ENCODE measurements at regions not wholly inside any gene's neighbourhood (a gene's known extent, or its start where the extent isn't known, plus 50 kb on each side); places are given as distances from the start of the nearest gene placed in this dataset.
A peak's percentile ranks its signal among the peaks of the same experiment; 100 is the strongest.

- TF ChIP-seq CTCF (IDR thresholded peaks at IDR 0.05) = no peak
- Histone ChIP-seq H3K9me3 (no peaks in the 10 kb centered on the region), H3K4me3 (no peak overlapping the region), H3K27me3 (replicated peaks; ENCODE audit: insufficient read depth) (no peaks in the 10 kb centered on the region), H3K27ac (no peak overlapping the region), H3K4me1 (ENCODE audit: control insufficient read depth in 1 of 2, low read depth in 2 of 2) (no peaks in the 10 kb centered on the region), H3K36me3 (no peaks in the 10 kb centered on the region)
- ATAC-seq (ENCODE audit: insufficient number of reproducible peaks, low FRiP score, low read depth) (no peak), DNase-seq (ENCODE audit: low spot score) (no peak)
Observed at GRCh38 chr12:97951717-97952116, 489.1 kb downstream of the RMST start.

GRCh38 chr12:97957109-97957508 is 494.5 kb downstream of the RMST start:
- ATAC-seq (ENCODE audit: insufficient number of reproducible peaks, low FRiP score, low read depth) (no peak), DNase-seq (ENCODE audit: low spot score) (no peak)
- no peak overlapping the region for H3K4me3 ChIP-seq
- H3K27me3 ChIP-seq (replicated peaks; ENCODE audit: insufficient read depth) = no peaks in the 10 kb centered on the region
- no peaks in the 10 kb centered on the region for H3K9me3 ChIP-seq
- no peak overlapping the region for H3K27ac ChIP-seq
- H3K4me1 ChIP-seq (ENCODE audit: control insufficient read depth in 1 of 2, low read depth in 2 of 2) = no peaks in the 10 kb centered on the region
- TF ChIP-seq CTCF (IDR thresholded peaks at IDR 0.05) = no peak
- no peaks in the 10 kb centered on the region for H3K36me3 ChIP-seq

GRCh38 chr12:97960225-97960624 is 497.6 kb downstream of the RMST start:
- ATAC-seq (ENCODE audit: insufficient number of reproducible peaks, low FRiP score, low read depth) = no peak

GRCh38 chr12:97960741-97961608 is 498.4 kb downstream of the RMST start:
- no peak overlapping the region for H3K4me3 ChIP-seq
- no peaks in the 10 kb centered on the region for H3K4me1 ChIP-seq (ENCODE audit: control insufficient read depth in 1 of 2, low read depth in 2 of 2)
- peak; percentile 38 for TF ChIP-seq CTCF (IDR thresholded peaks at IDR 0.05)
- no peaks in the 10 kb centered on the region for H3K36me3 ChIP-seq
- no peak overlapping the region for H3K27ac ChIP-seq
- ATAC-seq (ENCODE audit: insufficient number of reproducible peaks, low FRiP score, low read depth) (no peak), DNase-seq (ENCODE audit: low spot score) (no peak)
- H3K9me3 ChIP-seq = no peaks in the 10 kb centered on the region
- no peaks in the 10 kb centered on the region for H3K27me3 ChIP-seq (replicated peaks; ENCODE audit: insufficient read depth)

More at GRCh38 chr12:97960225-97960624, 497.6 kb downstream of the RMST start:
- no peak for TF ChIP-seq CTCF (IDR thresholded peaks at IDR 0.05)
- Histone ChIP-seq H3K9me3 (no peaks in the 10 kb centered on the region), H3K4me3 (no peak overlapping the region), H3K4me1 (ENCODE audit: control insufficient read depth in 1 of 2, low read depth in 2 of 2) (no peaks in the 10 kb centered on the region), H3K36me3 (no peaks in the 10 kb centered on the region), H3K27ac (no peak overlapping the region), H3K27me3 (replicated peaks; ENCODE audit: insufficient read depth) (no peaks in the 10 kb centered on the region)
- no peak for DNase-seq (ENCODE audit: low spot score)

- TF ChIP-seq CTCF (IDR thresholded peaks at IDR 0.05) = no peak
- no peaks in the 10 kb centered on the region for H3K4me1 ChIP-seq (ENCODE audit: control insufficient read depth in 1 of 2, low read depth in 2 of 2)
- ATAC-seq (ENCODE audit: insufficient number of reproducible peaks, low FRiP score, low read depth) (no peak), DNase-seq (ENCODE audit: low spot score) (no peak)
- H3K9me3 ChIP-seq = no peaks in the 10 kb centered on the region
- H3K36me3 ChIP-seq = no peaks in the 10 kb centered on the region
- no peak overlapping the region for H3K4me3 ChIP-seq
- no peak overlapping the region for H3K27ac ChIP-seq
- H3K27me3 ChIP-seq (replicated peaks; ENCODE audit: insufficient read depth) = no peaks in the 10 kb centered on the region
Observed at GRCh38 chr12:97967831-97968230, 505.2 kb downstream of the RMST start.
